Spleen (tissue), 7 donors: ENCODE measurements at regions not wholly inside any gene's neighbourhood (a gene's known extent, or its start where the extent isn't known, plus 50 kb on each side); places are given as distances from the start of the nearest gene placed in this dataset.

Experiments used
- POLR2A ChIP-seq, 3 donors: fragments of 450-650 bp; IDR thresholded peaks; one replicate each; pipeline ENCODE4 v1.5.1; 2017; ENCODE audit warnings: antibody characterized with exemption in 3 of 3, mild to moderate bottlenecking in 1 of 3
- POLR2AphosphoS5 ChIP-seq, 3 donors: sonication (generic); formaldehyde crosslinking; IDR thresholded peaks; one replicate each; pipeline ENCODE4 v1.5.1; 2017; ENCODE audit warnings: antibody characterized with exemption in 3 of 3
- TF ChIP-seq, protein P1 (sequence below), 11 experiments: fragments of 200-600 bp in 7 of 11; fragments of 450-650 bp in 4 of 11; sonication (generic) in 4 of 11; IDR thresholded peaks in 8 of 11; conservative IDR thresholded peaks in 3 of 11; 1 replicate in 7 of 11; 2 replicates in 4 of 11; pipeline versions ENCODE4 v1.4.0 to v1.8.0; 2016 to 2021; ENCODE audit warnings: antibody characterized with exemption in 11 of 11, inconsistent platforms in 4 of 11, mild to moderate bottlenecking in 1 of 11
- donor health status: DM: no; HTN: no; CAD: no; lungs with moderate emphysema.
- donor health status: DM: no; HTN: no; CAD: no.
- donor health status: DM: no; HTN: no; CAD: no.

- TF ChIP-seq POLR2A (IDR thresholded peaks at IDR 0.05), result no peak
- no peak for TF ChIP-seq POLR2AphosphoS5 (IDR thresholded peaks at IDR 0.05)
- TF ChIP-seq, protein P1, sequence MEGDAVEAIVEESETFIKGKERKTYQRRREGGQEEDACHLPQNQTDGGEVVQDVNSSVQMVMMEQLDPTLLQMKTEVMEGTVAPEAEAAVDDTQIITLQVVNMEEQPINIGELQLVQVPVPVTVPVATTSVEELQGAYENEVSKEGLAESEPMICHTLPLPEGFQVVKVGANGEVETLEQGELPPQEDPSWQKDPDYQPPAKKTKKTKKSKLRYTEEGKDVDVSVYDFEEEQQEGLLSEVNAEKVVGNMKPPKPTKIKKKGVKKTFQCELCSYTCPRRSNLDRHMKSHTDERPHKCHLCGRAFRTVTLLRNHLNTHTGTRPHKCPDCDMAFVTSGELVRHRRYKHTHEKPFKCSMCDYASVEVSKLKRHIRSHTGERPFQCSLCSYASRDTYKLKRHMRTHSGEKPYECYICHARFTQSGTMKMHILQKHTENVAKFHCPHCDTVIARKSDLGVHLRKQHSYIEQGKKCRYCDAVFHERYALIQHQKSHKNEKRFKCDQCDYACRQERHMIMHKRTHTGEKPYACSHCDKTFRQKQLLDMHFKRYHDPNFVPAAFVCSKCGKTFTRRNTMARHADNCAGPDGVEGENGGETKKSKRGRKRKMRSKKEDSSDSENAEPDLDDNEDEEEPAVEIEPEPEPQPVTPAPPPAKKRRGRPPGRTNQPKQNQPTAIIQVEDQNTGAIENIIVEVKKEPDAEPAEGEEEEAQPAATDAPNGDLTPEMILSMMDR (IDR thresholded peaks at IDR 0.05 in 8 of 11, conservative IDR thresholded peaks at IDR 0.05 in 3 of 11), result no peak
Observed at GRCh38 chr3:191008074-191008473, 145.6 kb upstream of the GMNC start.
